Bone marrow (tissue), 2 donors: ENCODE measurements at regions not wholly inside any gene's neighbourhood (a gene's known extent, or its start where the extent isn't known, plus 50 kb on each side); places are given as distances from the start of the nearest gene placed in this dataset.
A peak's percentile ranks its signal among the peaks of the same experiment; 100 is the strongest.
"Not testable (repeated sequence)": the region's sequence is repeated elsewhere in the genome, so short reads cannot be mapped to it uniquely, and the experiment has no call there.

ENCODE experiments used
- DNase-seq, 2 donors: peaks; one replicate each; lab custom pipeline; 2025; lab: John Stamatoyannopoulos, UW

GRCh38 chr12:102344691-102345090 lies 135.7 kb downstream of the IGF1 start:
- no peak for DNase-seq

GRCh38 chr12:102343361-102344121 lies 136.8 kb downstream of the IGF1 start:
- DNase-seq, result no peak

- no peak for DNase-seq
These were observed 137.9 kb downstream of the IGF1 start for GRCh38 chr12:102342281-102343006.

- DNase-seq, result no peak
These were observed 137.1 kb upstream of the PMCH start for GRCh38 chr12:102334765-102335164.

GRCh38 chr12:102331419-102331818 lies 133.8 kb upstream of the PMCH start:
- no peak for DNase-seq

- DNase-seq, result no peak
These were observed 132.2 kb upstream of the PMCH start for GRCh38 chr12:102329883-102330282.

GRCh38 chr12:102326982-102327381 lies 129.3 kb upstream of the PMCH start:
- DNase-seq, result no peak

GRCh38 chr12:102325108-102325507 lies 127.5 kb upstream of the PMCH start:
- DNase-seq, result not testable (repeated sequence)

GRCh38 chr12:102323799-102324198 lies 126.2 kb upstream of the PMCH start:
- no peak for DNase-seq

- DNase-seq, result no peak
These were observed 124.6 kb upstream of the PMCH start for GRCh38 chr12:102322254-102322653.

- DNase-seq, result no peak
These were observed 123.9 kb upstream of the PMCH start for GRCh38 chr12:102321305-102322082.

GRCh38 chr12:102317155-102317554 lies 119.5 kb upstream of the PMCH start:
- no peak for DNase-seq

GRCh38 chr12:102316723-102317122 lies 119.1 kb upstream of the PMCH start:
- no peak for DNase-seq

- DNase-seq, result no peak
These were observed 117.2 kb upstream of the PMCH start for GRCh38 chr12:102314821-102315220.

- DNase-seq, result not testable (repeated sequence)
These were observed 115.7 kb upstream of the PMCH start for GRCh38 chr12:102313116-102313971.

- DNase-seq, result no peak
These were observed 107.9 kb upstream of the PMCH start for GRCh38 chr12:102305486-102305885.

GRCh38 chr12:102304667-102305066 lies 107.0 kb upstream of the PMCH start:
- not testable (repeated sequence) for DNase-seq

GRCh38 chr12:102302553-102302952 lies 104.9 kb upstream of the PMCH start:
- DNase-seq, result no peak

GRCh38 chr12:102301547-102301946 lies 103.9 kb upstream of the PMCH start:
- no peak for DNase-seq

- peak in 1 of 2 donors; percentile 14 for DNase-seq
These were observed 103.3 kb upstream of the PMCH start for GRCh38 chr12:102300824-102301461.

- no peak for DNase-seq
These were observed 102.1 kb upstream of the PMCH start for GRCh38 chr12:102299731-102300130.
